CD4-positive, alpha-beta T cell (primary cell): ENCODE measurements at regions not wholly inside any gene's neighbourhood (a gene's known extent, or its start where the extent isn't known, plus 50 kb on each side); places are given as distances from the start of the nearest gene placed in this dataset.

ENCODE experiments used
- ATAC-seq: fragments of 200-7000 bp; cut with Tn5 transposase; one replicate; pipeline ENCODE4 v1.10.0; 2022; ENCODE audit warnings: mild to moderate bottlenecking; ENCODE audit not compliant: poor library complexity
- CTCF ChIA-PET: fragments of 350-600 bp; sonication (Branson Sonifier 250); formaldehyde crosslinking; loops from one replicate; lab custom pipeline; 2021; ENCODE audit warnings: antibody characterized with exemption, inconsistent platforms; lab: Charles Lee
- POLR2A ChIA-PET: fragments of 350-600 bp; sonication (Branson Sonifier 250); formaldehyde crosslinking; loops from one replicate; lab custom pipeline; 2021; ENCODE audit warnings: antibody characterized with exemption, inconsistent platforms; lab: Charles Lee
- DNase-seq, 14 experiments: peaks; one replicate each; pipeline ENCODE4 v3.0.0-alpha.2; 2013 to 2020; ENCODE audit warnings: mixed read lengths in 2 of 14
- H3K27ac ChIP-seq, 2 donors: one replicate each; pipeline versions ENCODE4 v1.5.1 to v1.7.0; 2013; ENCODE audit warnings: low read length in 2 of 2, low read depth in 1 of 2, mild to moderate bottlenecking in 1 of 2
- H3K27me3 ChIP-seq, 2 experiments: 1 replicate in 1 of 2; 2 replicates in 1 of 2; pipeline versions ENCODE4 v1.6.1 to v1.7.0; 2013; ENCODE audit warnings: low read length in 2 of 2, control low read depth in 1 of 2, mild to moderate bottlenecking in 1 of 2, moderate library complexity in 1 of 2; ENCODE audit not compliant: insufficient read depth in 2 of 2, control insufficient read depth in 1 of 2
- H3K36me3 ChIP-seq: one replicate; pipeline ENCODE4 v1.6.1; 2013; ENCODE audit warnings: low read length, control low read depth; ENCODE audit not compliant: insufficient read depth
- H3K4me1 ChIP-seq: one replicate; pipeline ENCODE4 v1.6.1; 2013; ENCODE audit warnings: low read length, control low read depth; ENCODE audit not compliant: insufficient read depth
- H3K4me3 ChIP-seq: one replicate; pipeline ENCODE4 v1.5.1; 2013; ENCODE audit warnings: mild to moderate bottlenecking, low read length, moderate library complexity
- H3K9me3 ChIP-seq, 2 experiments: 1 replicate in 1 of 2; 2 replicates in 1 of 2; pipeline versions ENCODE4 v1.6.1 to v1.7.0; 2013; ENCODE audit warnings: low read length in 2 of 2, mild to moderate bottlenecking in 2 of 2, control low read depth in 1 of 2, moderate library complexity in 1 of 2; ENCODE audit not compliant: control insufficient read depth in 1 of 2, insufficient read depth in 1 of 2
- H3K27ac Mint-ChIP-seq: one replicate; pipeline ENCODE4 v1.8.0; 2020; ENCODE audit warnings: mixed read lengths
- H3K27me3 Mint-ChIP-seq: one replicate; pipeline ENCODE4 v1.8.0; 2021; ENCODE audit warnings: mixed read lengths
- H3K36me3 Mint-ChIP-seq: one replicate; pipeline ENCODE4 v1.8.0; 2021; ENCODE audit warnings: low read depth, mixed read lengths
- H3K4me1 Mint-ChIP-seq: one replicate; pipeline ENCODE4 v1.8.0; 2021; ENCODE audit warnings: low read depth, mixed read lengths
- H3K4me3 Mint-ChIP-seq: one replicate; pipeline ENCODE4 v1.8.0; 2020; ENCODE audit warnings: mild to moderate bottlenecking, mixed read lengths
- H3K9me3 Mint-ChIP-seq: one replicate; pipeline ENCODE4 v1.8.0; 2020; ENCODE audit warnings: mixed read lengths
- intact Hi-C, 2 experiments: fragments of 100-400 bp; cut with DNase I in 1 of 2; cut with micrococcal nuclease in 1 of 2; formaldehyde crosslinking; loops; one replicate each; pipeline versions ENCODE4 v1.15.1 to v1.9.0; 2023 to 2025; cut with DNase I, micrococcal nuclease
- TF ChIP-seq, protein P1 (sequence below): fragments of 200-600 bp; IDR thresholded peaks from one replicate; pipeline ENCODE4 v1.8.0; 2022; ENCODE audit warnings: antibody characterized with exemption, mild to moderate bottlenecking

DNA sequence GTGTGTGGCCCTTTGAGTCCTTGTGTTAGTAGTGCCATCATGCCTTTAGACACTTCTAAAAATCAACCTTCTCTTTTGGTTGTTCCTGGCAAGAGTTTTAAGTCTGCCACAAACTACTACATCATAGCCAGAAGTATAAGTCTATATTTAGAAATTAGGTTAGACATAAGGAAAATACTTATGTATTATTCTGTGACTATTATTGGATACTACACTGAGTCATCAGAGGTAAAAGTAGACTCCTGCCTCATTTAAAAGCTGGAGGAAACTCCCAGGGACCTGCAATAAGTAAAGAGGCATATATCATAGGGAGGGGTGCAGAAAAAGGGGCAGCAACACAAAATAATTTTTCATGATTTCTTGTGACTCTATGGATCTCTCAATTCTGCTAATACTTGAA, 99.4 kb upstream of the OSR1 start:
- Mint-ChIP-seq H3K9me3 (no peaks in the 10 kb centered on the region), H3K4me1 (no peaks in the 10 kb centered on the region), H3K27me3 (peaks cover 16% of the 10 kb centered on the region), H3K27ac (no peak overlapping the region), H3K36me3 (no peaks in the 10 kb centered on the region), H3K4me3 (no peak overlapping the region)
- Histone ChIP-seq H3K4me3 (no peak overlapping the region), H3K9me3 (peaks cover 0 to 4% of the 10 kb centered on the region in 2 experiments), H3K36me3 (no peaks in the 10 kb centered on the region), H3K27ac (no peak overlapping the region), H3K4me1 (no peaks in the 10 kb centered on the region), H3K27me3 (no peaks in the 10 kb centered on the region)
- ChIA-PET CTCF (no interaction called here), POLR2A (no interaction called here)
- ATAC-seq, result no peak
- TF ChIP-seq, protein P1, sequence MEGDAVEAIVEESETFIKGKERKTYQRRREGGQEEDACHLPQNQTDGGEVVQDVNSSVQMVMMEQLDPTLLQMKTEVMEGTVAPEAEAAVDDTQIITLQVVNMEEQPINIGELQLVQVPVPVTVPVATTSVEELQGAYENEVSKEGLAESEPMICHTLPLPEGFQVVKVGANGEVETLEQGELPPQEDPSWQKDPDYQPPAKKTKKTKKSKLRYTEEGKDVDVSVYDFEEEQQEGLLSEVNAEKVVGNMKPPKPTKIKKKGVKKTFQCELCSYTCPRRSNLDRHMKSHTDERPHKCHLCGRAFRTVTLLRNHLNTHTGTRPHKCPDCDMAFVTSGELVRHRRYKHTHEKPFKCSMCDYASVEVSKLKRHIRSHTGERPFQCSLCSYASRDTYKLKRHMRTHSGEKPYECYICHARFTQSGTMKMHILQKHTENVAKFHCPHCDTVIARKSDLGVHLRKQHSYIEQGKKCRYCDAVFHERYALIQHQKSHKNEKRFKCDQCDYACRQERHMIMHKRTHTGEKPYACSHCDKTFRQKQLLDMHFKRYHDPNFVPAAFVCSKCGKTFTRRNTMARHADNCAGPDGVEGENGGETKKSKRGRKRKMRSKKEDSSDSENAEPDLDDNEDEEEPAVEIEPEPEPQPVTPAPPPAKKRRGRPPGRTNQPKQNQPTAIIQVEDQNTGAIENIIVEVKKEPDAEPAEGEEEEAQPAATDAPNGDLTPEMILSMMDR, result no peak
- no peak for DNase-seq
- intact Hi-C loops, result no loop called here

DNA sequence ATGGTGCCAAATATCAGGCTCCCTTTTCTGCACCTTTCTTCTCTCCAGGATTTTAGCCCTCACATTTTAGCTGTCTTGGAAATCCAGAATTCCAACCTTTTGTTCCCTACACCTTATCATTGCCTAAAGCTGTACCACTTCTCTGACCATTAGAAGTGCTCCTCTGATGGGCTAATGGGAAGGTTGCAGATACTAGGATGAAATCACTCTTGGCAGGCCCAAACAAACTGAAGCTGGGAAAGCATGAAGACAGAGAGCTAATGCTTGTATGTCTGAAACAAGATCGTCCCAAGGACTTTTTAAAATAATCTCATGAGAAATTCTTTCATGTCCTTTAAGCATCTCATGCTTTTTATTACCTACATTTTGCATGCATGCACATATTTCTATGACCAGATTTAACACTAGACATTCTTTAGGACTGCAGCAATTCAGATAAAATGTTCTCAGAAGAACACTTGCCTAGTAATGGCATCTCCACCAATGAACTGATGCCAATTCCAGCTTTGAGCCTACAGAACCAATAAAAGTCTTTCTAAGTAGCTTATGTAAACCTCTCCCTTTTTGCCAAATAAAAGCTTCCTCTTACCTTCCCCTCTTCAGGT, 98.4 kb upstream of the OSR1 start:
- ATAC-seq (no peak), DNase-seq (no peak)
- ChIA-PET POLR2A (no interaction called here), CTCF (no interaction called here)
- Histone ChIP-seq H3K4me1 (no peaks in the 10 kb centered on the region), H3K36me3 (no peaks in the 10 kb centered on the region), H3K27ac (no peak overlapping the region), H3K4me3 (no peak overlapping the region), H3K9me3 (peaks cover 0 to 4% of the 10 kb centered on the region in 2 experiments), H3K27me3 (peaks cover 0 to 3% of the 10 kb centered on the region in 2 experiments)
- Mint-ChIP-seq H3K9me3 (no peaks in the 10 kb centered on the region), H3K4me1 (no peaks in the 10 kb centered on the region), H3K27me3 (peaks cover 8% of the 10 kb centered on the region), H3K4me3 (no peak overlapping the region), H3K36me3 (no peaks in the 10 kb centered on the region), H3K27ac (no peak overlapping the region)
- intact Hi-C loops, result no loop called here
- TF ChIP-seq, protein P1, result no peak

DNA sequence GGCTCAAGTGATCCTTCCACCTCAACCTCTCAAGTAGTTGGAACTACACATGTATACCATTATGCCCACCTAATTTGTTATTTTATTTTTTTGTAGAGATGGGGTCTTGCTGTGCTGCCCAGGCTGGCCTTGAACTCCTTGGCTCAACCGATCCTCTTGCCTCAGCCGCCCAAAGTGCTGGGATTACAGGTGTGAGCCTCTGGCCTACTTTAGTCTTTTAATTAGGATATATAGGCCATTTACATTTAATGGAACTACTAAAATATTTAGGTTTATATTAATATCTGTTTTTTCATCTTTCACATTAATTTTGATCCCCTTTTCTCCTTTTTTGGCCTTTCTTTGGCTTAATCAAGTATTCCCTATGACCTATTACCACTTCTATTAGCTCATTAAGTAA, 95.7 kb upstream of the OSR1 start:
- CTCF ChIA-PET, result no interaction called here
- TF ChIP-seq, protein P1, result no peak
- POLR2A ChIA-PET, result no interaction called here

More for the DNA sequence above, 95.7 kb upstream of the OSR1 start:
- Mint-ChIP-seq H3K4me1 (no peaks in the 10 kb centered on the region), H3K9me3 (no peaks in the 10 kb centered on the region), H3K36me3 (no peaks in the 10 kb centered on the region), H3K27ac (no peak overlapping the region), H3K4me3 (no peak overlapping the region), H3K27me3 (peaks cover under 1% of the 10 kb centered on the region)
- ATAC-seq (no peak), DNase-seq (no peak)
- intact Hi-C loops, result no loop called here
- peaks cover 0 to 3% of the 10 kb centered on the region in 2 experiments for H3K27me3 ChIP-seq
- H3K4me3 ChIP-seq, result no peak overlapping the region
- no peaks in the 10 kb centered on the region for H3K36me3 ChIP-seq
- no peaks in the 10 kb centered on the region for H3K4me1 ChIP-seq
- H3K27ac ChIP-seq, result no peak overlapping the region
- peaks cover 0 to 4% of the 10 kb centered on the region in 2 experiments for H3K9me3 ChIP-seq
